Esophagus squamous epithelium (tissue), 4 donors: ENCODE measurements at regions not wholly inside any gene's neighbourhood (a gene's known extent, or its start where the extent isn't known, plus 50 kb on each side); places are given as distances from the start of the nearest gene placed in this dataset.

Source experiments
- POLR2A ChIP-seq, 4 donors: fragments of 450-650 bp; IDR thresholded peaks; one replicate each; pipeline ENCODE4 v1.6.1; 2017; ENCODE audit warnings: antibody characterized with exemption in 4 of 4, mild to moderate bottlenecking in 4 of 4, moderate library complexity in 3 of 4
- TF ChIP-seq, protein P1 (sequence below), 6 experiments: fragments of 450-650 bp in 4 of 6; fragments of 200-600 bp in 2 of 6; sonication (generic) in 2 of 6; IDR thresholded peaks; one replicate each; pipeline ENCODE4 v1.5.1; 2016 to 2019; ENCODE audit warnings: antibody characterized with exemption in 6 of 6, mild to moderate bottlenecking in 4 of 6, moderate library complexity in 4 of 6

DNA sequence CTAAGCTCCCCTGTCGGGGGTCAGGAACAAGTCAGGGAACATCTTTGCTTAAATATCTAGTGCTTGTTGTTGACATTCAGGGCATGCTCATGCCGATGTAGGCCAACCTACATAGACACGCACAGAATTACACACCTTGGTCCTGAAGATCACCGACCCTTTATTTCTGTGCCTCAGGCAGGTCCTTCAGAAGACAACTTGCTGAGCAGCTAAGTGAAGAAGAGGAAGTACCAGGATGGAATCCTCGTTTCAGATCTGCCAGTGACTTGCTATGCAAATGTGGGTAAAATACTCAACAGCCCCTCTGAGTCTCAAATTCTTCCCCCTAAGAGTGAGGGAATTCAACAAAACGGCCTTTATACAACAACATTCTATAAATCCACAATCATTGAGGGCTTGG lies 494.7 kb downstream of the BCL11A start:
- TF ChIP-seq, protein P1, sequence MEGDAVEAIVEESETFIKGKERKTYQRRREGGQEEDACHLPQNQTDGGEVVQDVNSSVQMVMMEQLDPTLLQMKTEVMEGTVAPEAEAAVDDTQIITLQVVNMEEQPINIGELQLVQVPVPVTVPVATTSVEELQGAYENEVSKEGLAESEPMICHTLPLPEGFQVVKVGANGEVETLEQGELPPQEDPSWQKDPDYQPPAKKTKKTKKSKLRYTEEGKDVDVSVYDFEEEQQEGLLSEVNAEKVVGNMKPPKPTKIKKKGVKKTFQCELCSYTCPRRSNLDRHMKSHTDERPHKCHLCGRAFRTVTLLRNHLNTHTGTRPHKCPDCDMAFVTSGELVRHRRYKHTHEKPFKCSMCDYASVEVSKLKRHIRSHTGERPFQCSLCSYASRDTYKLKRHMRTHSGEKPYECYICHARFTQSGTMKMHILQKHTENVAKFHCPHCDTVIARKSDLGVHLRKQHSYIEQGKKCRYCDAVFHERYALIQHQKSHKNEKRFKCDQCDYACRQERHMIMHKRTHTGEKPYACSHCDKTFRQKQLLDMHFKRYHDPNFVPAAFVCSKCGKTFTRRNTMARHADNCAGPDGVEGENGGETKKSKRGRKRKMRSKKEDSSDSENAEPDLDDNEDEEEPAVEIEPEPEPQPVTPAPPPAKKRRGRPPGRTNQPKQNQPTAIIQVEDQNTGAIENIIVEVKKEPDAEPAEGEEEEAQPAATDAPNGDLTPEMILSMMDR (IDR thresholded peaks at IDR 0.05): no peak
- TF ChIP-seq POLR2A (IDR thresholded peaks at IDR 0.05): no peak
